Neuronal stem cell (in vitro differentiated cells): ENCODE measurements at regions not wholly inside any gene's neighbourhood (a gene's known extent, or its start where the extent isn't known, plus 50 kb on each side); places are given as distances from the start of the nearest gene placed in this dataset.

Source experiments
- DNase-seq: peaks from one replicate; pipeline ENCODE4 v3.0.0-alpha.2; 2013; ENCODE audit warnings: low spot score
- H2AFZ ChIP-seq: one replicate; pipeline ENCODE4 v1.6.1; 2013; ENCODE audit warnings: mild to moderate bottlenecking, low read length, inconsistent platforms
- H2AK5ac ChIP-seq: 2 replicates; pipeline ENCODE4 v1.6.1; 2013; ENCODE audit warnings: low read depth, mild to moderate bottlenecking, inconsistent platforms, low read length, moderate library complexity, mixed read lengths
- H2BK120ac ChIP-seq: 2 replicates; pipeline ENCODE4 v1.6.1; 2013; ENCODE audit warnings: low read depth, mild to moderate bottlenecking, inconsistent platforms, low read length, moderate library complexity, mixed read lengths
- H2BK12ac ChIP-seq: one replicate; pipeline ENCODE4 v1.6.1; 2013; ENCODE audit warnings: low read length, inconsistent platforms
- H2BK15ac ChIP-seq: 2 replicates; pipeline ENCODE4 v1.6.1; 2013; ENCODE audit warnings: mild to moderate bottlenecking, low read length, inconsistent platforms, mixed read lengths
- H2BK5ac ChIP-seq: one replicate; pipeline ENCODE4 v1.6.1; 2013; ENCODE audit warnings: inconsistent platforms, mild to moderate bottlenecking, low read length, moderate library complexity
- H3K14ac ChIP-seq: one replicate; pipeline ENCODE4 v1.6.1; 2013; ENCODE audit warnings: low read length, inconsistent platforms
- H3K18ac ChIP-seq: 2 replicates; pipeline ENCODE4 v1.6.1; 2013; ENCODE audit warnings: low read length, inconsistent platforms
- H3K23ac ChIP-seq: 2 replicates; pipeline ENCODE4 v1.6.1; 2013; ENCODE audit warnings: low read depth, mild to moderate bottlenecking, mixed read lengths, low read length, inconsistent platforms; ENCODE audit not compliant: poor library complexity
- H3K27ac ChIP-seq: replicated peaks from 3 replicates; pipeline ENCODE4 v1.5.1; 2013; ENCODE audit warnings: low read length, inconsistent platforms
- H3K27me3 ChIP-seq, 3 experiments: 2 replicates each; pipeline ENCODE4 v1.6.1; 2013; ENCODE audit warnings: low read length in 3 of 3, mild to moderate bottlenecking in 2 of 3, inconsistent platforms in 1 of 3, low read depth in 1 of 3, mixed read lengths in 1 of 3, moderate library complexity in 1 of 3; ENCODE audit not compliant: control insufficient read depth in 3 of 3, insufficient read depth in 3 of 3
- H3K36me3 ChIP-seq, 2 donors: replicated peaks in 1 of 2; 2 replicates each; pipeline ENCODE4 v1.6.1; 2013; ENCODE audit warnings: low read length in 2 of 2; ENCODE audit not compliant: control insufficient read depth in 2 of 2, insufficient read depth in 2 of 2
- H3K4ac ChIP-seq: 2 replicates; pipeline ENCODE4 v1.6.1; 2013; ENCODE audit warnings: inconsistent platforms, mild to moderate bottlenecking, low read length, moderate library complexity
- H3K4me1 ChIP-seq, 2 donors: 1 replicate in 1 of 2; 2 replicates in 1 of 2; pipeline ENCODE4 v1.6.1; 2013; ENCODE audit warnings: low read length in 2 of 2, low read depth in 1 of 2; ENCODE audit not compliant: control insufficient read depth in 2 of 2, insufficient read depth in 1 of 2
- H3K4me2 ChIP-seq: one replicate; pipeline ENCODE4 v1.6.1; 2013; ENCODE audit warnings: mild to moderate bottlenecking, low read length, inconsistent platforms; ENCODE audit not compliant: insufficient read depth, poor library complexity, severe bottlenecking
- H3K4me3 ChIP-seq, 2 donors: 2 replicates each; pipeline ENCODE4 v1.5.1; 2013; ENCODE audit warnings: low read length in 2 of 2, mild to moderate bottlenecking in 2 of 2, inconsistent platforms in 1 of 2, moderate library complexity in 1 of 2
- H3K79me1 ChIP-seq: one replicate; pipeline ENCODE4 v1.6.1; 2013; ENCODE audit warnings: low read depth, mild to moderate bottlenecking, inconsistent platforms, low read length, moderate library complexity
- H3K9ac ChIP-seq: one replicate; pipeline ENCODE4 v1.6.1; 2013; ENCODE audit warnings: mild to moderate bottlenecking, low read depth, low read length, inconsistent platforms; ENCODE audit not compliant: poor library complexity
- H3K9me3 ChIP-seq, 2 donors: replicated peaks in 1 of 2; 2 replicates each; pipeline versions ENCODE3 to v1.6.1; 2013; ENCODE audit warnings: low read length in 2 of 2, mild to moderate bottlenecking in 2 of 2, inconsistent platforms in 1 of 2, low read depth in 1 of 2, mixed read lengths in 1 of 2, moderate library complexity in 1 of 2; ENCODE audit not compliant: control insufficient read depth in 2 of 2, insufficient read depth in 1 of 2
- H4K8ac ChIP-seq: one replicate; pipeline ENCODE4 v1.6.1; 2013; ENCODE audit warnings: low read depth, mild to moderate bottlenecking, inconsistent platforms, low read length, moderate library complexity
- H4K91ac ChIP-seq: one replicate; pipeline ENCODE4 v1.6.1; 2013; ENCODE audit warnings: low read length, low read depth, mild to moderate bottlenecking, inconsistent platforms; ENCODE audit not compliant: poor library complexity
- WGBS, 2 donors: extraction: QIAGEN DNeasy Blood & Tissue Kit; methylation state at CpG; one replicate each; pipeline ENCODE4 v1.1.7; 2013; ENCODE audit warnings: missing lambda C conversion rate in 2 of 2, mixed read lengths in 1 of 2; ENCODE audit not compliant: insufficient read length in 2 of 2, insufficient replicate concordance in 1 of 2; ENCODE audit errors: extremely low coverage in 2 of 2; 5-methylcytosine and 5-hydroxymethylcytosine counted together

GRCh38 chr2:82893190-82893589, 1565.9 kb downstream of the SUCLG1 start:
- Histone ChIP-seq H4K8ac (no peak overlapping the region), H3K27ac (no peak overlapping the region), H3K14ac (no peak overlapping the region)

GRCh38 chr2:82879803-82880202, 1579.3 kb downstream of the SUCLG1 start:
- Histone ChIP-seq H3K9me3 (peaks cover 0 to 2% of the 10 kb centered on the region in 2 donors), H2AK5ac (no peak overlapping the region), H3K4me3 (no peak overlapping the region), H3K4me2 (no peak overlapping the region), H3K4me1 (no peaks in the 10 kb centered on the region), H2BK15ac (no peak overlapping the region), H4K8ac (no peak overlapping the region), H3K23ac (no peak overlapping the region), H3K27me3 (no peaks in the 10 kb centered on the region), H2BK12ac (no peak overlapping the region), H2BK120ac (no peak overlapping the region), H3K79me1 (no peaks in the 10 kb centered on the region), H2BK5ac (no peak overlapping the region), H4K91ac (no peak overlapping the region), H3K36me3 (no peaks in the 10 kb centered on the region), H3K14ac (no peak overlapping the region), H3K18ac (no peak overlapping the region), H3K9ac (no peak overlapping the region), H3K27ac (no peak overlapping the region), H3K4ac (no peak overlapping the region), H2AFZ (no peak overlapping the region)
- DNase-seq: no peak
- WGBS, 2 donors: no CpG with 5 or more reads among the region's 2 CpGs

More at GRCh38 chr2:82893190-82893589, 1565.9 kb downstream of the SUCLG1 start:
- Histone ChIP-seq H3K4ac (no peak overlapping the region), H2BK15ac (no peak overlapping the region), H3K23ac (no peak overlapping the region), H4K91ac (no peak overlapping the region), H2BK120ac (no peak overlapping the region), H3K27me3 (no peaks in the 10 kb centered on the region), H3K4me2 (no peak overlapping the region), H2AFZ (peak overlapping the region; percentile 12), H3K9ac (no peak overlapping the region), H3K36me3 (no peaks in the 10 kb centered on the region), H3K79me1 (no peaks in the 10 kb centered on the region), H3K9me3 (no peaks in the 10 kb centered on the region), H2AK5ac (no peak overlapping the region), H2BK5ac (no peak overlapping the region), H2BK12ac (no peak overlapping the region), H3K18ac (no peak overlapping the region), H3K4me3 (no peak overlapping the region), H3K4me1 (no peaks in the 10 kb centered on the region)
- no peak for DNase-seq
- WGBS, 2 donors: no CpG with 5 or more reads among the region's 2 CpGs

- H2BK15ac ChIP-seq: no peak overlapping the region
- H3K27ac ChIP-seq: no peak overlapping the region
- no peak overlapping the region for H2BK5ac ChIP-seq
- no peaks in the 10 kb centered on the region for H3K4me1 ChIP-seq
- WGBS, 2 donors: no CpG with 5 or more reads among the region's 6 CpGs
- no peak overlapping the region for H3K9ac ChIP-seq
- H4K8ac ChIP-seq: no peak overlapping the region
- H3K79me1 ChIP-seq: no peaks in the 10 kb centered on the region
- no peak overlapping the region for H4K91ac ChIP-seq
- no peak overlapping the region for H3K14ac ChIP-seq
- no peak overlapping the region for H3K4me3 ChIP-seq
- peaks cover 0 to 2% of the 10 kb centered on the region in 2 donors for H3K9me3 ChIP-seq
- no peak overlapping the region for H3K4me2 ChIP-seq
- no peak overlapping the region for H3K23ac ChIP-seq
- H2AK5ac ChIP-seq: no peak overlapping the region
- no peak overlapping the region for H2BK12ac ChIP-seq
- no peaks in the 10 kb centered on the region for H3K27me3 ChIP-seq
- H3K18ac ChIP-seq: peak overlapping the region; percentile 35
- H3K4ac ChIP-seq: no peak overlapping the region
- no peak for DNase-seq
- H3K36me3 ChIP-seq: no peaks in the 10 kb centered on the region
- no peak overlapping the region for H2AFZ ChIP-seq
- H2BK120ac ChIP-seq: no peak overlapping the region
Observed at GRCh38 chr2:82875858-82876257, 1583.2 kb downstream of the SUCLG1 start.

GRCh38 chr2:82857967-82858366, 1601.1 kb downstream of the SUCLG1 start:
- H3K27me3 ChIP-seq: no peaks in the 10 kb centered on the region
- H4K91ac ChIP-seq: no peak overlapping the region
- no peak overlapping the region for H3K9ac ChIP-seq
- H3K4me1 ChIP-seq: no peaks in the 10 kb centered on the region
- H3K27ac ChIP-seq: no peak overlapping the region
- no CpG with 5 or more reads among the region's 5 CpGs for WGBS, 2 donors
- no peak overlapping the region for H3K23ac ChIP-seq
- H2AK5ac ChIP-seq: no peak overlapping the region
- no peak overlapping the region for H2BK15ac ChIP-seq
- no peak overlapping the region for H3K4me2 ChIP-seq
- no peak overlapping the region for H3K4me3 ChIP-seq
- H2BK12ac ChIP-seq: no peak overlapping the region
- no peak for DNase-seq
- H2BK5ac ChIP-seq: no peak overlapping the region
- no peak overlapping the region for H2AFZ ChIP-seq
- H3K36me3 ChIP-seq: no peaks in the 10 kb centered on the region
- peaks cover 0 to 1% of the 10 kb centered on the region in 2 donors for H3K9me3 ChIP-seq
- H3K14ac ChIP-seq: no peak overlapping the region
- H3K4ac ChIP-seq: no peak overlapping the region
- H3K79me1 ChIP-seq: no peaks in the 10 kb centered on the region
- no peak overlapping the region for H4K8ac ChIP-seq
- H3K18ac ChIP-seq: peak overlapping the region; percentile 38
- no peak overlapping the region for H2BK120ac ChIP-seq
